Stimulated activated memory B cell treated with anti-CD40 and anti-IgM and Interleukin-4, amounts not matched to agents 10 μg/mL and 1 μg/mL and 100 μg/mL, for 72 hours (primary cell): ENCODE measurements at regions not wholly inside any gene's neighbourhood (a gene's known extent, or its start where the extent isn't known, plus 50 kb on each side); places are given as distances from the start of the nearest gene placed in this dataset.

ENCODE experiments used
- ATAC-seq: fragments of 150-1000 bp; cut with Tn5 transposase; 2 replicates; pipeline ENCODE4 v1.10.0; 2021
- H3K27ac Mint-ChIP-seq: one replicate; pipeline ENCODE4 v1.8.0; 2022; ENCODE audit warnings: mild to moderate bottlenecking, mixed read lengths
- H3K27me3 Mint-ChIP-seq: one replicate; pipeline ENCODE4 v1.8.0; 2022; ENCODE audit warnings: mixed read lengths
- H3K36me3 Mint-ChIP-seq: one replicate; pipeline ENCODE4 v1.8.0; 2022; ENCODE audit warnings: mixed read lengths
- H3K4me1 Mint-ChIP-seq: one replicate; pipeline ENCODE4 v1.8.0; 2022; ENCODE audit warnings: mixed read lengths
- H3K4me3 Mint-ChIP-seq: one replicate; pipeline ENCODE4 v1.8.0; 2022; ENCODE audit warnings: mild to moderate bottlenecking, moderate library complexity, mixed read lengths
- H3K9me3 Mint-ChIP-seq: one replicate; pipeline ENCODE4 v1.8.0; 2022; ENCODE audit warnings: mixed read lengths

DNA sequence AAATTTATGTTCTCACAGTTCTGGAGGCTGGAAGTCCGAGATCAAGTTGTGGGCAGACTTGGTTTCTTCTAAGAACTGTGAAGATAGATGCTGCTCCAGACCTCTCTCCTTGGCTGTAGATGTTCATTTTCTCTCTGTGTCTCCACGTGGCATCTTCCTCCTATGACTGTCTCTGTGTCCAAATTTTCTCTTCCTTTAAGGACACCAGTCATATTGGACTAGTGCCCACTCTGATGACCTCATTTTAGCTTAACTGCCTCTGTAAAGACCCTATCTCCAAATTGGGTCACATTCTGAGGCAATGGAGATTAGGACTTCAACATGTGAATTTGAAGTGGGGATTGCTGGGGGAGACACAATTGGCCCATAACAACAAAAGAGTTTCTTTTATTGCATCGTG lies 125.3 kb upstream of the ETS2 start:
- ATAC-seq, result no peak
- Mint-ChIP-seq H3K36me3 (no peaks in the 10 kb centered on the region), H3K27ac (no peak overlapping the region), H3K27me3 (peaks cover 12% of the 10 kb centered on the region), H3K4me3 (no peak overlapping the region), H3K9me3 (no peaks in the 10 kb centered on the region), H3K4me1 (no peaks in the 10 kb centered on the region)

DNA sequence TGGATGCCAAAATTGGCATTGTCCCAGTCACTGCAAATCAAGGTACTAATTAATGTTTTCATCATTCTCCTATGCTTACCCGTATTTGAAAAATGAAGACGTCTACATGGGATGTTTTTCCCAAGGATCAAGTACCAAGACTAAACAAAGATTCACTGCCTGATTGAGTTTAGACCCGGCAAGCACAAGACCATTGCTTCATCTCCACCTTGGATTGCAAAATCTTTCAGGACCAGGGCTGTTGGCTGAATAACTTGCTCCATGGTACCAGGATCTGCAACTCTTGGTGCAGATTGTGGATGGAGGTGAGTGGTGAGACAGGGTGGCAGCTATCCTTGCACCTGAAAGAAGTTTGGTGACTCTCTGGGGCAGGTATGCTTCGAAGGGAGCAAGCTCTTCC lies 122.5 kb upstream of the ETS2 start:
- Mint-ChIP-seq H3K4me3 (no peak overlapping the region), H3K27ac (no peak overlapping the region), H3K36me3 (no peaks in the 10 kb centered on the region), H3K4me1 (no peaks in the 10 kb centered on the region), H3K27me3 (no peaks in the 10 kb centered on the region), H3K9me3 (peaks cover 4% of the 10 kb centered on the region)
- peak; percentile 25 for ATAC-seq

DNA sequence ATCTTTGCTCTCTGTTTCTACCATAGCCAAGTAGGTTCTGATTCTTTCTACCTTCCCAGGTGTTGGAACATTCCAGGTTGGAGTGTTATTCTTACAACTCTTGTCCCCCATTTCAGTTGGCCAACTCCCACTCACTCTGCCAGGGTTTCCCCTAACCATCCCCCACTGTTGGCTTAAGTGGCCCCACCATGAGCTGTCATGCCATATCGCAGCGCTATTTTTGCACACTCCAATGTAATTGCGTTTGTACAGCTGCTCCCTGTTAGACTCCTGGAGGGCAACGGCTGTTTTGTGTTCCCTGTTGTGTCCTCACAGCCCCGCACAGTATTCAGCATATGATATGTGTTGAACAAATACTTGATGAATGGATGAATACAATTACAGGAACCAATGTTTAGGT lies 117.7 kb upstream of the ETS2 start:
- no peak overlapping the region for H3K27ac Mint-ChIP-seq
- H3K4me3 Mint-ChIP-seq, result no peak overlapping the region
- no peaks in the 10 kb centered on the region for H3K4me1 Mint-ChIP-seq
- H3K9me3 Mint-ChIP-seq, result peaks cover 9% of the 10 kb centered on the region
- H3K27me3 Mint-ChIP-seq, result peaks cover 2% of the 10 kb centered on the region
- no peak for ATAC-seq
- H3K36me3 Mint-ChIP-seq, result no peaks in the 10 kb centered on the region

DNA sequence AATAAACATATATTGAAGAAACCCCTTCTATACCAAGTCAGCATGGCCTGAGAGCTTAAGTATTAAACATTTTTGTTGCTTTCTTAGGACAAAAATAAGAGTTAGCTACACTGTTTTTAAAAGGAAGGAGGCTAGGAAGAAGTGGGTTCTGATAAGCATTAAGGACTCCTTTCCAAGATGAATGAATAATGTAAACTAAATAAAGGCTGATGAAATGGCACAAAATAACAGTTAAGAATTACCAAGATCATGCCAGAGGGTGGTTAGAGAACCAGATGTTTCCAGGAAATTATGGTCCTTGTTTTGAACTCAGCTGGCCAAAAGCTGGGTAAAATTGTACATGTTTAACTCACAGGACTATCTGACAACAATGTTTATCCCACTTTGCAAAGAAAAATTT lies 114.1 kb upstream of the ETS2 start:
- Mint-ChIP-seq H3K27ac (no peak overlapping the region), H3K4me3 (no peak overlapping the region), H3K4me1 (no peaks in the 10 kb centered on the region), H3K9me3 (peaks cover 9% of the 10 kb centered on the region), H3K27me3 (peaks cover 9% of the 10 kb centered on the region), H3K36me3 (no peaks in the 10 kb centered on the region)
- no peak for ATAC-seq

GRCh38 chr21:38696579-38696978 lies 109.2 kb upstream of the ETS2 start:
- H3K36me3 Mint-ChIP-seq, result no peaks in the 10 kb centered on the region
- no peak overlapping the region for H3K27ac Mint-ChIP-seq
- no peak for ATAC-seq
- H3K4me3 Mint-ChIP-seq, result no peak overlapping the region
- H3K27me3 Mint-ChIP-seq, result peaks cover 9% of the 10 kb centered on the region
- H3K4me1 Mint-ChIP-seq, result no peaks in the 10 kb centered on the region
- peaks cover 2% of the 10 kb centered on the region for H3K9me3 Mint-ChIP-seq

- Mint-ChIP-seq H3K4me3 (no peak overlapping the region), H3K27ac (no peak overlapping the region), H3K27me3 (no peaks in the 10 kb centered on the region), H3K4me1 (no peaks in the 10 kb centered on the region), H3K9me3 (peaks cover 2% of the 10 kb centered on the region), H3K36me3 (no peaks in the 10 kb centered on the region)
- ATAC-seq, result no peak
Measured at GRCh38 chr21:38699048-38699447, 106.7 kb upstream of the ETS2 start.

- H3K27me3 Mint-ChIP-seq, result no peaks in the 10 kb centered on the region
- H3K9me3 Mint-ChIP-seq, result no peaks in the 10 kb centered on the region
- H3K4me3 Mint-ChIP-seq, result no peak overlapping the region
- no peaks in the 10 kb centered on the region for H3K4me1 Mint-ChIP-seq
- no peaks in the 10 kb centered on the region for H3K36me3 Mint-ChIP-seq
- no peak overlapping the region for H3K27ac Mint-ChIP-seq
- no peak for ATAC-seq
Measured at GRCh38 chr21:38702196-38702595, 103.5 kb upstream of the ETS2 start.

GRCh38 chr21:38709876-38710275 lies 95.9 kb upstream of the ETS2 start:
- no peaks in the 10 kb centered on the region for H3K4me1 Mint-ChIP-seq
- no peaks in the 10 kb centered on the region for H3K9me3 Mint-ChIP-seq
- H3K27me3 Mint-ChIP-seq, result peaks cover 20% of the 10 kb centered on the region
- ATAC-seq, result no peak
- no peak overlapping the region for H3K27ac Mint-ChIP-seq
- H3K4me3 Mint-ChIP-seq, result no peak overlapping the region
- H3K36me3 Mint-ChIP-seq, result no peaks in the 10 kb centered on the region

GRCh38 chr21:38712071-38712470 lies 93.7 kb upstream of the ETS2 start:
- Mint-ChIP-seq H3K27me3 (peaks cover 20% of the 10 kb centered on the region), H3K4me3 (no peak overlapping the region), H3K27ac (no peak overlapping the region), H3K9me3 (no peaks in the 10 kb centered on the region), H3K36me3 (no peaks in the 10 kb centered on the region), H3K4me1 (no peaks in the 10 kb centered on the region)
- ATAC-seq, result no peak

DNA sequence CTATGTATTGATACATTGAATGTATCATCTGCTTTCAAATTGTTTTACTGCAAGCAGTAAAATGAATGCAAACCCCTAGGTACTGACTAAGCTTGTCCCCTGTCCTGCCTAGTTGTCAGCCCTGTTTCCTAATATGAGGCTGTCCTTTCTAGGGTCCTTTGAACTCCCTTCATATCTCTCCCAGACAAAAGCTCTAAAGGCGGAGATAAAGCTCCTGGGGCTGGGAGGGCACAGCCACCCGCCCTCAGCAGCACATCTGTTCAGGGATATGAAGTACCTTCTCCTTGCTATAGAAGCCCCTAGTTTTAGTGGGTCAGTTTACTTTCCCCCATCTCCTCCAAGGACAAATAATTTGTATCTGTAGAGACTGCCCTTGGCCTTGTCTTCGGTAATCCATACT lies 93.1 kb upstream of the ETS2 start:
- ATAC-seq, result no peak
- H3K27ac Mint-ChIP-seq, result no peak overlapping the region
- no peak overlapping the region for H3K4me3 Mint-ChIP-seq
- H3K36me3 Mint-ChIP-seq, result no peaks in the 10 kb centered on the region
- H3K27me3 Mint-ChIP-seq, result peaks cover 20% of the 10 kb centered on the region
- H3K9me3 Mint-ChIP-seq, result no peaks in the 10 kb centered on the region
- H3K4me1 Mint-ChIP-seq, result no peaks in the 10 kb centered on the region

- no peaks in the 10 kb centered on the region for H3K36me3 Mint-ChIP-seq
- H3K4me1 Mint-ChIP-seq, result no peaks in the 10 kb centered on the region
- H3K4me3 Mint-ChIP-seq, result no peak overlapping the region
- ATAC-seq, result no peak
- H3K9me3 Mint-ChIP-seq, result no peaks in the 10 kb centered on the region
- no peak overlapping the region for H3K27ac Mint-ChIP-seq
- peaks cover 20% of the 10 kb centered on the region for H3K27me3 Mint-ChIP-seq
Measured at GRCh38 chr21:38714039-38714817, 91.5 kb upstream of the ETS2 start.

DNA sequence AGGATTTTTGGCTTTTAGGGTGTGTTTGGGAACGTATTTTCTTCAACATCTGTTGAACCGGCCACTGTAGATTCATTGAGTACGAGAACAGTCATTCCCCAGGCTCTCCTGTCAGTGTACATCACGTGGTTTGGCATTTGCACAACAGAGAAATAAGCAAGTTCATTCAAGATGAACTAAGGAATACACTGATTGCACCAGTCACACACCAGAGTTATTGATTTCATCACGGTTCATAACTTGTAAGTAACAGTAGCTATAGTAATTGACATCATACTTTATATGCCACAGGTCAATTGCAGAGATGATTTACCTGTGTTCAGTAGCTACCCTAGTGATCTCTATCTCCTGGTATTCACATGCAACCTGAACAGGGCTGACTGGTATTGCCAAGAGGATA lies 90.7 kb upstream of the ETS2 start:
- Mint-ChIP-seq H3K9me3 (no peaks in the 10 kb centered on the region), H3K4me3 (no peak overlapping the region), H3K36me3 (no peaks in the 10 kb centered on the region), H3K4me1 (no peaks in the 10 kb centered on the region), H3K27ac (no peak overlapping the region), H3K27me3 (peaks cover 16% of the 10 kb centered on the region)
- no peak for ATAC-seq

DNA sequence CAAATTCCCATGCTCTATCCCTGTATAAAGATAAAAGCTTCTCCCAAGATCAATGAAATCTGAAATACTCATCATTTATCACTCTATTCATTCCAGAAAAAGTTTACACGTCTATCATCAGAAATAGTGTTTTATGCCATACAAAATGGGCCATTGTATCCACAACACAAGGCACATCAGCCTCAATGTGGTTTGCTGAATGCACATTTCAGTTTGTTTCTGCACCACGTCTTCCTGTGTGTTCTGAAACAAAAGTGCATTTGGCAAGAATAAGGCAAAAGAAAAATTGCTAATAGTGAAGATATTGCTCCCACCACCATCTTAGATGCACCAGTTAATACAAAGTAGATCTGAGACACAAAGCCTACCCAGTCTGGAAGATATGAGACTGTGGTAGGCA lies 89.6 kb upstream of the ETS2 start:
- no peak for ATAC-seq
- H3K36me3 Mint-ChIP-seq, result no peaks in the 10 kb centered on the region
- no peak overlapping the region for H3K27ac Mint-ChIP-seq
- H3K9me3 Mint-ChIP-seq, result no peaks in the 10 kb centered on the region
- H3K4me3 Mint-ChIP-seq, result no peak overlapping the region
- H3K4me1 Mint-ChIP-seq, result no peaks in the 10 kb centered on the region
- H3K27me3 Mint-ChIP-seq, result peaks cover 5% of the 10 kb centered on the region

- H3K36me3 Mint-ChIP-seq, result no peaks in the 10 kb centered on the region
- no peaks in the 10 kb centered on the region for H3K27me3 Mint-ChIP-seq
- H3K4me1 Mint-ChIP-seq, result no peaks in the 10 kb centered on the region
- no peaks in the 10 kb centered on the region for H3K9me3 Mint-ChIP-seq
- no peak overlapping the region for H3K4me3 Mint-ChIP-seq
- ATAC-seq, result no peak
- H3K27ac Mint-ChIP-seq, result no peak overlapping the region
Measured at GRCh38 chr21:38716942-38717341, 88.8 kb upstream of the ETS2 start.

GRCh38 chr21:38718481-38718880 lies 87.2 kb upstream of the ETS2 start:
- no peak for ATAC-seq
- Mint-ChIP-seq H3K36me3 (no peaks in the 10 kb centered on the region), H3K9me3 (no peaks in the 10 kb centered on the region), H3K27me3 (peaks cover 11% of the 10 kb centered on the region), H3K4me3 (no peak overlapping the region), H3K4me1 (no peaks in the 10 kb centered on the region), H3K27ac (no peak overlapping the region)

GRCh38 chr21:38720074-38720473 lies 85.7 kb upstream of the ETS2 start:
- peaks cover 7% of the 10 kb centered on the region for H3K9me3 Mint-ChIP-seq
- no peak for ATAC-seq
- no peaks in the 10 kb centered on the region for H3K36me3 Mint-ChIP-seq
- no peaks in the 10 kb centered on the region for H3K4me1 Mint-ChIP-seq
- no peak overlapping the region for H3K4me3 Mint-ChIP-seq
- no peak overlapping the region for H3K27ac Mint-ChIP-seq
- peaks cover 11% of the 10 kb centered on the region for H3K27me3 Mint-ChIP-seq

DNA sequence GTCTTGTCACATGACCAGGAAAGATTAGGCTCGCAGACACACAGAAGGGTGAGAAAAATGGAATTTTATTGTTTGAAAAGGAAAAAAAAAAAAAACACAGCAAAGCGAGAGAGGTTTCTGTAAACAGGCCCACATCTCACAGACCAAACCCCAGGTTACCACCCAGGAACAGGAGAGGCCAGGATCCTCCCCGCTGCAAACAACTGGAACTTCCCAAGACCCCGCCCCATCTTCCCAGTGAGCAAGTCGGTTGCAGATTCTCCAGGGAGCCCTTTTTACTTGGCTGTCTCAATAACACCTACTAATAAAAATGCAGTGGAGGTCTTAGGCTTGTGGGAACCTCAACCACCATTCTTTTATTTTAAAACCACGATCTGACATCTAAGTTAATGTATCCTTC lies 84.7 kb upstream of the ETS2 start:
- ATAC-seq, result no peak
- H3K27ac Mint-ChIP-seq, result no peak overlapping the region
- no peaks in the 10 kb centered on the region for H3K4me1 Mint-ChIP-seq
- peaks cover 9% of the 10 kb centered on the region for H3K9me3 Mint-ChIP-seq
- H3K36me3 Mint-ChIP-seq, result no peaks in the 10 kb centered on the region
- peaks cover 11% of the 10 kb centered on the region for H3K27me3 Mint-ChIP-seq
- no peak overlapping the region for H3K4me3 Mint-ChIP-seq
